Calu3 (cell line): ENCODE measurements at regions not wholly inside any gene's neighbourhood (a gene's known extent, or its start where the extent isn't known, plus 50 kb on each side); places are given as distances from the start of the nearest gene placed in this dataset.

Experiments
- BruUV-seq: library from RNA; stranded (reverse); fragments of 400-500 nt; replicated peaks from 2 replicates; lab custom pipeline; 2021; lab: Mats Ljungman, UMichigan
- CTCF ChIA-PET: fragments of 300-600 bp; sonication (Branson Sonifier 250); formaldehyde crosslinking; loops from one replicate; lab custom pipeline; 2022; ENCODE audit warnings: antibody characterized with exemption; lab: Charles Lee
- DNase-seq: peaks from one replicate; pipeline ENCODE4 v3.0.0; 2022
- H3K27ac Mint-ChIP-seq: one replicate; pipeline ENCODE4 v1.8.0; 2022; ENCODE audit warnings: mixed read lengths; ENCODE audit not compliant: unreplicated experiment
- H3K27me3 Mint-ChIP-seq: one replicate; pipeline ENCODE4 v1.8.0; 2022; ENCODE audit warnings: mixed read lengths; ENCODE audit not compliant: unreplicated experiment
- H3K36me3 Mint-ChIP-seq: one replicate; pipeline ENCODE4 v1.8.0; 2022; ENCODE audit warnings: mild to moderate bottlenecking, moderate library complexity, mixed read lengths; ENCODE audit not compliant: insufficient read depth, unreplicated experiment
- H3K4me1 Mint-ChIP-seq: one replicate; pipeline ENCODE4 v1.8.0; 2022; ENCODE audit warnings: mild to moderate bottlenecking, low read depth, mixed read lengths; ENCODE audit not compliant: unreplicated experiment
- H3K4me3 Mint-ChIP-seq: one replicate; pipeline ENCODE4 v1.8.0; 2022; ENCODE audit warnings: mild to moderate bottlenecking, low read depth, moderate library complexity, mixed read lengths; ENCODE audit not compliant: unreplicated experiment
- H3K9me3 Mint-ChIP-seq: one replicate; pipeline ENCODE4 v1.8.0; 2022; ENCODE audit warnings: low read depth, mixed read lengths; ENCODE audit not compliant: unreplicated experiment
- intact Hi-C: fragments of 100-400 bp; cut with micrococcal nuclease; formaldehyde crosslinking; loops from one replicate; pipeline ENCODE4 v1.10.0; 2022; ENCODE audit not compliant: unreplicated experiment
- TF ChIP-seq, protein P1 (sequence below): fragments of 200-600 bp; IDR thresholded peaks from one replicate; pipeline ENCODE4 v1.8.0; 2022; ENCODE audit warnings: antibody characterized with exemption; ENCODE audit not compliant: unreplicated experiment

DNA sequence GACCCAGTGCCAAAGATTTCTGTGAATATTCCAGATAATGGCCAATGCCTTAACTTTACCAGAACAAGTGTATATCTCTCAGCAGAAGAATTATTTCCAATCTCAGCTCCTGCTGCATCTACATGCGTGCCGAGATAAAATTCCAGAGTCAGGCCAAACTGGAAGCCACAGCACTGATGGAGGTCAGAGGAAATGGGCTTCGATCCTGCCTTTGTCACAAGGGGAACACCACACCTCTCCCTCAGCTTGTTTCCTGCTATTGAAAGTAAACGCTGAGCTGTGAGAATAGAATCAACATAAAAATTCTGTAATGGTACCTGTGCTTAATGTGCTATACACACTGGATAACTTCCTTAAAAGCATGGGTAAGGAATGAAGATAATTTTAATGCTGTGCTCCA, 255.5 kb downstream of the NEBL start:
- Mint-ChIP-seq H3K36me3 (no peaks in the 10 kb centered on the region), H3K27me3 (no peaks in the 10 kb centered on the region), H3K4me1 (no peaks in the 10 kb centered on the region), H3K4me3 (no peak overlapping the region), H3K27ac (no peak overlapping the region), H3K9me3 (peaks cover 17% of the 10 kb centered on the region)
- BruUV-seq, result no TSS peak
- CTCF ChIA-PET, result no interaction called here
- TF ChIP-seq, protein P1, sequence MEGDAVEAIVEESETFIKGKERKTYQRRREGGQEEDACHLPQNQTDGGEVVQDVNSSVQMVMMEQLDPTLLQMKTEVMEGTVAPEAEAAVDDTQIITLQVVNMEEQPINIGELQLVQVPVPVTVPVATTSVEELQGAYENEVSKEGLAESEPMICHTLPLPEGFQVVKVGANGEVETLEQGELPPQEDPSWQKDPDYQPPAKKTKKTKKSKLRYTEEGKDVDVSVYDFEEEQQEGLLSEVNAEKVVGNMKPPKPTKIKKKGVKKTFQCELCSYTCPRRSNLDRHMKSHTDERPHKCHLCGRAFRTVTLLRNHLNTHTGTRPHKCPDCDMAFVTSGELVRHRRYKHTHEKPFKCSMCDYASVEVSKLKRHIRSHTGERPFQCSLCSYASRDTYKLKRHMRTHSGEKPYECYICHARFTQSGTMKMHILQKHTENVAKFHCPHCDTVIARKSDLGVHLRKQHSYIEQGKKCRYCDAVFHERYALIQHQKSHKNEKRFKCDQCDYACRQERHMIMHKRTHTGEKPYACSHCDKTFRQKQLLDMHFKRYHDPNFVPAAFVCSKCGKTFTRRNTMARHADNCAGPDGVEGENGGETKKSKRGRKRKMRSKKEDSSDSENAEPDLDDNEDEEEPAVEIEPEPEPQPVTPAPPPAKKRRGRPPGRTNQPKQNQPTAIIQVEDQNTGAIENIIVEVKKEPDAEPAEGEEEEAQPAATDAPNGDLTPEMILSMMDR, result no peak
- no peak for DNase-seq
- intact Hi-C loops, result no loop called here

DNA sequence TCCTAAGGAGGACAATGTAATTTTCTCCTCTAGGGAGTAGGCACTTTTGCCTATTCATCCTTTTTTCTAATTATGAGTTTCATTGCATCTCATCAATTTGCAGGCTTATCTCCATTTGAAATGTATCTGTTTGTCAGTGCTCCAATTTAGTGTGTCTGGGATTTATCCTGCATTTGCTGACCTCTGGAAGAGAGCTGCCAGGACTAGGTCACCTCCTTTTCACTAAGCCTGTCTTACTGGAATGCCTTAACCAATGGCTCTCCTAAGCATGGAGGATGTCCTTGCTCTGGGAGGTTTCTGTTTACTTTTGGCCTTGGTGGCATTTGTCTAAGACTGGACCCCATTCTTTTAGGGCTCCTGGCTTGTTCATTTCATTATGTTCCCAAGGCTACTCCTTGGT, 261.5 kb downstream of the NEBL start:
- H3K9me3 Mint-ChIP-seq, result peaks cover 17% of the 10 kb centered on the region
- CTCF ChIA-PET, result no interaction called here
- no peak overlapping the region for H3K4me3 Mint-ChIP-seq
- DNase-seq, result no peak
- H3K27me3 Mint-ChIP-seq, result no peaks in the 10 kb centered on the region
- TF ChIP-seq, protein P1, result no peak
- no peaks in the 10 kb centered on the region for H3K4me1 Mint-ChIP-seq
- H3K27ac Mint-ChIP-seq, result no peak overlapping the region
- intact Hi-C loops, result no loop called here
- BruUV-seq, result no TSS peak
- no peaks in the 10 kb centered on the region for H3K36me3 Mint-ChIP-seq

DNA sequence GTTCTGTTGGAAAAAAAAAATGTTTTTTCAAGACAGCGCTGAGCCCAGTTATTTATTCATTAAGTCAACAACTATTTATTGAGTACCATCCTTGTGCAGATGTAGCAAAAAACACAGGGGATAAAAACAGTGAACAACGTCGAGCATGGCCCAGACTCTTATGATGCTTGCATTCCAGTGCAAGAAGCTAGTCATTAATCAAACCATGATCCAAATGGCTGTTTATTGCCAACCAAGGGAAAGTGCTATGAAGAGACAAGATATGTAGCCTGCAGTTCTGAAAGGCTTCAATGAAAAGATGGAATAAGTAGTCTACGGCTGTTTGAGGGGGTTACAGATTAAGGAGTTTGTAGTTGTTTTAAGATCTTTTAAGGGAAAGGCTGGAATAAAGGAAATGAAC, 262.3 kb downstream of the NEBL start:
- no TSS peak for BruUV-seq
- Mint-ChIP-seq H3K9me3 (peaks cover 17% of the 10 kb centered on the region), H3K4me3 (no peak overlapping the region), H3K27me3 (no peaks in the 10 kb centered on the region), H3K4me1 (no peaks in the 10 kb centered on the region), H3K36me3 (no peaks in the 10 kb centered on the region), H3K27ac (no peak overlapping the region)
- DNase-seq, result no peak
- TF ChIP-seq, protein P1, result no peak
- CTCF ChIA-PET, result no interaction called here
- intact Hi-C loops, result no loop called here

DNA sequence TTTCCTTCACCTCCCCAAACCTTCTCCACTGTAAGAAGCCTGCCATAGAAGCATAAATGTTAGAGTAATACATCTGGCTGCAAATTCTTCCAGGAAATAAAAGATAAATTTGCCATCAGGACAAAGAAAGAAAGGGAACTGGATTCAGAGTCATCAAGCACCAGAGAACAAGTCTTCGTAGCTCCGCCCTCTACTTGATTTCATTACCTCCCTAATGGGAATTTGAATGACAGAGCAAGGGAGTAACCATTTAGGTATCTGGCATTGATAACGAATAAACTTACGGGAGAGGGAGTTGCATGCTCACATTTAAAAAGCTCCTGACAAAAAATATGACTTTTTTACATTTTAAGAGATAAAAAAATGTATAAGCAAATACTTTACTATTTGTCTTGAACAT, 263.4 kb downstream of the NEBL start:
- TF ChIP-seq, protein P1, result no peak
- Mint-ChIP-seq H3K36me3 (no peaks in the 10 kb centered on the region), H3K27ac (no peak overlapping the region), H3K4me3 (no peak overlapping the region), H3K27me3 (no peaks in the 10 kb centered on the region), H3K9me3 (peaks cover 12% of the 10 kb centered on the region), H3K4me1 (no peaks in the 10 kb centered on the region)
- intact Hi-C loops, result no loop called here
- CTCF ChIA-PET, result no interaction called here
- DNase-seq, result no peak
- no TSS peak for BruUV-seq
